SU-DHL-6 (cell line): ENCODE measurements at regions not wholly inside any gene's neighbourhood (a gene's known extent, or its start where the extent isn't known, plus 50 kb on each side); places are given as distances from the start of the nearest gene placed in this dataset.

Source experiments
- H2AFZ ChIP-seq: fragments of 200-600 bp; sonication (generic); 2 replicates; pipeline ENCODE4 v1.6.1; 2014; ENCODE audit warnings: low read depth, mild to moderate bottlenecking, moderate library complexity, mixed read lengths, antibody characterized with exemption, low read length; ENCODE audit not compliant: severe bottlenecking
- H3F3A ChIP-seq: fragments of 200-600 bp; shearing (Covaris generic); 2 replicates; pipeline ENCODE4 v1.6.0; 2016; ENCODE audit warnings: antibody characterized with exemption, mild to moderate bottlenecking; ENCODE audit not compliant: insufficient read depth
- H3K27ac ChIP-seq: fragments of 200-600 bp; sonication (generic); 2 replicates; pipeline ENCODE4 v1.5.1; 2016; ENCODE audit warnings: low read depth, mild to moderate bottlenecking, low read length, moderate library complexity, mixed read lengths
- H3K27me3 ChIP-seq: fragments of 200-600 bp; sonication (generic), shearing (Covaris generic); 2 replicates; pipeline ENCODE4 v1.6.0; 2014; ENCODE audit warnings: mild to moderate bottlenecking, low read length
- H3K36me3 ChIP-seq: fragments of 200-600 bp; sonication (generic); 2 replicates; pipeline ENCODE4 v1.6.1; 2014; ENCODE audit warnings: mild to moderate bottlenecking, low read length, mixed read lengths
- H3K4me2 ChIP-seq: fragments of 300-600, 200-600 bp; shearing (Covaris generic), sonication (generic); 2 replicates; pipeline ENCODE4 v1.6.0; 2014; ENCODE audit warnings: low read length, low read depth, mild to moderate bottlenecking; ENCODE audit not compliant: poor library complexity, severe bottlenecking
- H3K4me3 ChIP-seq: fragments of 200-600 bp; sonication (generic); 2 replicates; pipeline ENCODE4 v1.5.1; 2014; ENCODE audit warnings: antibody characterized with exemption, low read length, mild to moderate bottlenecking, mixed read lengths; ENCODE audit not compliant: insufficient read depth, poor library complexity, severe bottlenecking
- H3K79me2 ChIP-seq: fragments of 200-600 bp; sonication (generic); 2 replicates; pipeline ENCODE4 v1.6.1; 2014; ENCODE audit warnings: mild to moderate bottlenecking, low read length, moderate library complexity; ENCODE audit not compliant: insufficient read depth
- H3K9ac ChIP-seq: fragments of 200-600 bp; sonication (generic); 2 replicates; pipeline ENCODE4 v1.7.0; 2014; ENCODE audit warnings: mild to moderate bottlenecking, low read length
- H3K9me2 ChIP-seq: fragments of 200-600 bp; sonication (generic); replicated peaks from 2 replicates; pipeline ENCODE4 v1.6.1; 2014; ENCODE audit warnings: low read length; ENCODE audit not compliant: insufficient read depth
- H3K9me3 ChIP-seq: fragments of 200-600 bp; sonication (generic); 2 replicates; pipeline ENCODE4 v1.6.1; 2014; ENCODE audit warnings: low read length, mixed read lengths; ENCODE audit not compliant: insufficient read depth
- H4K20me1 ChIP-seq: fragments of 200-600 bp; sonication (generic); 2 replicates; pipeline ENCODE4 v1.6.1; 2014; ENCODE audit warnings: low read depth, mild to moderate bottlenecking, antibody characterized with exemption, low read length, moderate library complexity, mixed read lengths
- CTCF ChIP-seq: fragments of 200-600 bp; sonication (generic); IDR thresholded peaks from one replicate; pipeline ENCODE4 v1.5.1; 2017; ENCODE audit warnings: antibody characterized with exemption, mild to moderate bottlenecking, low read length, moderate library complexity; ENCODE audit not compliant: insufficient read depth, poor library complexity, severe bottlenecking
- EZH2phosphoT487 ChIP-seq: fragments of 200-600 bp; sonication (generic), shearing (Covaris generic); conservative IDR thresholded peaks from 2 replicates; pipeline ENCODE4 v1.6.1; 2018; ENCODE audit warnings: mild to moderate bottlenecking, antibody characterized with exemption, low read length, moderate library complexity, mixed read lengths

GRCh38 chr12:59070322-59070933 lies 150.1 kb upstream of the LRIG3 start:
- no peaks in the 10 kb centered on the region for H3K79me2 ChIP-seq
- H3K27ac ChIP-seq, result no peak overlapping the region
- no peak overlapping the region for H3K9ac ChIP-seq
- no peaks in the 10 kb centered on the region for H3K9me2 ChIP-seq
- no peak overlapping the region for H3K4me3 ChIP-seq
- H4K20me1 ChIP-seq, result no peaks in the 10 kb centered on the region
- TF ChIP-seq EZH2phosphoT487, result no peak
- no peak for TF ChIP-seq CTCF
- H3K4me2 ChIP-seq, result no peak overlapping the region
- H3K27me3 ChIP-seq, result no peaks in the 10 kb centered on the region
- no peaks in the 10 kb centered on the region for H3K9me3 ChIP-seq
- no peak overlapping the region for H2AFZ ChIP-seq
- H3K36me3 ChIP-seq, result no peaks in the 10 kb centered on the region
- no peaks in the 10 kb centered on the region for H3F3A ChIP-seq

- H3K79me2 ChIP-seq, result no peaks in the 10 kb centered on the region
- no peak overlapping the region for H3K9ac ChIP-seq
- TF ChIP-seq EZH2phosphoT487 (no peak), CTCF (no peak)
- no peaks in the 10 kb centered on the region for H3F3A ChIP-seq
- no peak overlapping the region for H3K4me3 ChIP-seq
- no peak overlapping the region for H2AFZ ChIP-seq
- no peaks in the 10 kb centered on the region for H3K9me3 ChIP-seq
- no peaks in the 10 kb centered on the region for H3K27me3 ChIP-seq
- no peaks in the 10 kb centered on the region for H3K36me3 ChIP-seq
- no peaks in the 10 kb centered on the region for H4K20me1 ChIP-seq
- no peak overlapping the region for H3K4me2 ChIP-seq
- H3K9me2 ChIP-seq, result no peaks in the 10 kb centered on the region
- no peak overlapping the region for H3K27ac ChIP-seq
Observed at GRCh38 chr12:59069516-59069915, 149.2 kb upstream of the LRIG3 start.

GRCh38 chr12:59068436-59068835 lies 148.1 kb upstream of the LRIG3 start:
- Histone ChIP-seq H3K79me2 (no peaks in the 10 kb centered on the region), H3K36me3 (no peaks in the 10 kb centered on the region), H2AFZ (no peak overlapping the region), H3K4me2 (no peak overlapping the region), H3K27ac (no peak overlapping the region), H4K20me1 (no peaks in the 10 kb centered on the region), H3K27me3 (no peaks in the 10 kb centered on the region), H3K9me3 (no peaks in the 10 kb centered on the region), H3K9me2 (no peaks in the 10 kb centered on the region), H3K4me3 (no peak overlapping the region), H3F3A (no peaks in the 10 kb centered on the region), H3K9ac (no peak overlapping the region)
- no peak for TF ChIP-seq CTCF
- TF ChIP-seq EZH2phosphoT487, result no peak
